ENCODE measurements at regions not wholly inside any gene's neighbourhood (a gene's known extent, or its start where the extent isn't known, plus 50 kb on each side); places are given as distances from the start of the nearest gene placed in this dataset.
"Not testable (repeated sequence)": the region's sequence is repeated elsewhere in the genome, so short reads cannot be mapped to it uniquely, and the experiment has no call there.

DNA sequence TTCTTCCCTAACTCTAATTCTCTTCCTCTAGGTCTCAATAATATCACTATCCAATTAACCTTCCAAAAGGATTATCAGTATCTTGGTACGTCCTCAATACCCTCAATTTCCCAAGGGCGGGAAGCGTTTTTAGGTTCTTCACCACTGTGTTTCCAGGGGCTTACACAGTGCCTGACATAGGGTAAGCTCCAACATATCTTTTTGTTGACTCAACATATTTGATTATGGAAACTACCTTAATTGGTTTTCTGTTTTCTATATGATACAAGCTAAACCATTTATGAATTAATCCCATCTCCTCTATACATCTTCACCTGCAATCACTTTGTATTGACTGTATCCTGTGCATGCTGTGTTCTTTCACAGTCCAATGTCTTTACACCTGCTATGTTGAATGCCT lies 987.3 kb downstream of the GRID1 start:
- H3K9me3 Mint-ChIP-seq = peaks cover 7% of the 10 kb centered on the region
- DNase-seq (ENCODE audit: low spot score in 2 of 2) = no peak
- no peaks in the 10 kb centered on the region for H3K4me1 Mint-ChIP-seq
- H3K27ac Mint-ChIP-seq = no peak overlapping the region
- ATAC-seq = no peak
- no peaks in the 10 kb centered on the region for H3K36me3 Mint-ChIP-seq
- no peak overlapping the region for H3K4me3 Mint-ChIP-seq

DNA sequence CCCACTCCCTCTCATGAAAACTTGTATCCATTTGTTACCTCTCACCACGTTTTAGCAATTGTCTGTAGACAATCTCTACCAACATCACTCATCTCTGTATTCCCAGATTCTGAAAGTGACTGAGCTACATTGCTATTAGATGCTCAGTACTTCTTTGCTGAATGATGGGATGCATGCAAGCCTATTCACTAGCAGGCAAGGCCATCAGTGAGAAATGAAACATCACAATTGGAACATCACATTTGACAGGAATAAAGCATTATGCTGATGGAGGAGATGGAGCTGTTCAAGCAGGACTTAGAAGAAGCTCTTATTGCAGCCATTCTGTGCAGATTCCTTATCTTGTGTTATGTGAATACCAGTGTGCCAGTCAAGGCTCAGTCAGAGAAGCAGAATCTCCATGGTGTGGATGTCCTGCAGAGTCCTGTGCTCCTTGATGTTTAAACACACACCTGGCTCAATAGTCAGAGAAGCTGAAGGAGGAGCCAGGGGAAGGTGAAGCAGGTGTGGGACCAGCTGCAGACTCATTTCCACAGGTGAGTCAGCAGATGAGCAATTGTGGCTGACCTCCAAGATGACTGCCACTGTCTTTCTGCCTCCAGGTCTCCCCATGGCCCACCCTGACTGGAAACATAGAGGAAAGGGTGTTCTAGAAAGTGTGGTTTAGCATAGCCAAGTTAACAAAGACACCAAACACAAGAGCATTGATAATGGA lies 965.5 kb downstream of the GRID1 start:
- H3K9me3 Mint-ChIP-seq = peaks cover 7% of the 10 kb centered on the region
- H3K4me3 Mint-ChIP-seq = no peak overlapping the region
- H3K36me3 Mint-ChIP-seq = no peaks in the 10 kb centered on the region
- H3K4me1 Mint-ChIP-seq = no peaks in the 10 kb centered on the region
- no peak overlapping the region for H3K27ac Mint-ChIP-seq
- DNase-seq (ENCODE audit: low spot score in 2 of 2) = no peak
- no peak for ATAC-seq

- no peak overlapping the region for H3K27ac Mint-ChIP-seq
- DNase-seq (ENCODE audit: low spot score in 2 of 2) (no peak), ATAC-seq (no peak)
- H3K9me3 Mint-ChIP-seq = peaks cover 7% of the 10 kb centered on the region
- H3K4me3 Mint-ChIP-seq = no peak overlapping the region
- no peaks in the 10 kb centered on the region for H3K36me3 Mint-ChIP-seq
- H3K4me1 Mint-ChIP-seq = no peaks in the 10 kb centered on the region
These were observed 964.1 kb downstream of the GRID1 start for GRCh38 chr10:85402541-85402940.

- DNase-seq (ENCODE audit: low spot score in 2 of 2) = no peak
- Mint-ChIP-seq H3K4me3 (no peak overlapping the region), H3K36me3 (no peaks in the 10 kb centered on the region), H3K9me3 (peaks cover 8% of the 10 kb centered on the region), H3K4me1 (no peaks in the 10 kb centered on the region), H3K27ac (no peak overlapping the region)
- ATAC-seq = no peak
These were observed 959.5 kb downstream of the GRID1 start for GRCh38 chr10:85407088-85407487.

DNA sequence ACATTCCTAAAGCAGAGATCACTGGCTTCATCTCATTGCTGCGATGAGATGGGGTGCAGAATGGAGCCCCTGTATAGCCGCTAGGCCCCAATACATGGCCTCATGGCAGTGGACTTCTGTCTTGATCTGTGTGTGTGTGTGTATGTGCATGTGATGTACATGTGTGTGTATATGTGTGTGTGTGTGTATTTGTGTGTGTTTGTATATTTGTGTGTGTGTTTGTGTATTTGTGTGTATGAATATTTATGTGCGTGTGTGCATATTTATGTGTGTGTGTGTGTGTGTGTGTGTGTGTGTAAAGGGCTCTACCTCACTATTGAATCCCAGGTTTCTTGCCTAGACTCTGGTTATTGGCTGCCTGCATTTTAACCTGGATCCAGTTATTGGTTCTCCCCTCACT lies 958.2 kb downstream of the GRID1 start:
- no peaks in the 10 kb centered on the region for H3K36me3 Mint-ChIP-seq
- H3K27ac Mint-ChIP-seq = no peak overlapping the region

DNA sequence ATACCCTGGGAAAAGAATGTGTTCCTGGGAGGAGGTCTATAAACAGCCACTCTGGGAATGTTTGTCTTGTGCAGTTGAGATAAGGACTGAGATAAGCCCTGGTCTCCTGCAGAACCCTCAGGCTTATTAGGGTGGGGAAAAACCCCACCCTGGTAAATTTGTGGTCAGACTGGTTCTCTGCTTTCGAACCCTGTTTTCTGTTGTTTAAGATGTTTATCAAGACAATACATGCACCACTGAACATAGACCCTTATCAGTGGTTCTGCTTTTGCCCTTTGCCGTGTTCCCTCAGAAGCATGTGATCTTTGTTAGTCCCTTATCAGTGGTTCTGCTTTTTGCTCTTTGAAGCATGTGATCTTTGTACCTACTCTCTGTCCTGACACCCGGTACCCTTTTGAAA lies 956.0 kb downstream of the GRID1 start:
- H3K36me3 Mint-ChIP-seq; H3K4me3 Mint-ChIP-seq; ATAC-seq; DNase-seq (ENCODE audit: low spot score in 2 of 2); H3K27ac Mint-ChIP-seq; H3K4me1 Mint-ChIP-seq; H3K9me3 Mint-ChIP-seq: not testable (repeated sequence)

More for the DNA sequence above, 958.2 kb downstream of the GRID1 start:
- no peak for ATAC-seq
- H3K4me3 Mint-ChIP-seq = no peak overlapping the region
- peaks cover 8% of the 10 kb centered on the region for H3K9me3 Mint-ChIP-seq
- DNase-seq (ENCODE audit: low spot score in 2 of 2) = no peak
- H3K4me1 Mint-ChIP-seq = no peaks in the 10 kb centered on the region

DNA sequence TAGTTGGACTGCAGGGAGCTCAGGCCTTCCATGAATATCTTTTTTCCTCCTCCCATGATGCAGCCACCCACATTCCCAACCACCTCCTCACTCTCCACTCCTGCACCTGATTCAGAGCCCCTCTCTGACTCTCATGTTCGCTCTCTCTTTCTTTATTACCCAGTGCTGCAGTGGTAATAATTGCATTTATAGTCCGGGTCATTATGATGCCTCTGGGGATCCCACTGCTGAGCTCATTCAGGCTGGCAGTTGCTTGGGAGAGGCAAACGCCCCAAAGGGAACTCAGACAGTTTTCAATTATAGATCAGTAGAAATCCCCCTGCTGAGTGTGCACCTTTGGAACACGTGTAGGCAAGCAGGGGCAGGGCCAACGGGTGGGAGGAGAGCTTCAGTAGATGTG lies 953.0 kb downstream of the GRID1 start:
- Mint-ChIP-seq H3K36me3 (no peaks in the 10 kb centered on the region), H3K4me3 (no peak overlapping the region), H3K4me1 (no peaks in the 10 kb centered on the region), H3K9me3 (peaks cover 7% of the 10 kb centered on the region), H3K27ac (no peak overlapping the region)
- no peak for ATAC-seq
- DNase-seq (ENCODE audit: low spot score in 2 of 2) = no peak

GRCh38 chr10:85420501-85421191 lies 945.9 kb downstream of the GRID1 start:
- H3K36me3 Mint-ChIP-seq = no peaks in the 10 kb centered on the region
- no peak overlapping the region for H3K27ac Mint-ChIP-seq
- no peak for DNase-seq (ENCODE audit: low spot score in 2 of 2)
- H3K4me3 Mint-ChIP-seq = no peak overlapping the region
- no peaks in the 10 kb centered on the region for H3K4me1 Mint-ChIP-seq
- H3K9me3 Mint-ChIP-seq = no peaks in the 10 kb centered on the region
- no peak for ATAC-seq

DNA sequence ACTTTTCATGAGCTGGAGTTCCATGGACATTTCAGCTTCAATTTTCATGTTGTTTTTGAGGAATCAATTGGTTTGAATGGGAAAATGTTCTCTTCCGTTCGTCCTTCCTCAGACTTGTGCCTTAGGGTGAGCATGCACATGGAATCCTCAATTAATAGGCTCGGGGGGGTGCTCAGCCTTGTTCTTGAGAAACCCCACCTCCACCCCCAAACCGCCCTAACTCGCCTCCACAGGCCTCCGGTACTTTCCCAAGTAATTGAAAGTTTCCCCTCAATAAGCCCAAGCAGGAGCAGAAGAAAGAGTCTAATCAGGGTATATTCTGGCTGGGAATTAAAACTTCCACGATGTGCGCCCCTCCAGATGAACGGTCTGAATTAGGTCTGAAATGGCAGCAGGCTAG lies 945.2 kb downstream of the GRID1 start:
- no peaks in the 10 kb centered on the region for H3K36me3 Mint-ChIP-seq
- no peaks in the 10 kb centered on the region for H3K9me3 Mint-ChIP-seq
- no peak overlapping the region for H3K4me3 Mint-ChIP-seq
- no peaks in the 10 kb centered on the region for H3K4me1 Mint-ChIP-seq
- no peak for DNase-seq (ENCODE audit: low spot score in 2 of 2)
- H3K27ac Mint-ChIP-seq = no peak overlapping the region
- no peak for ATAC-seq

DNA sequence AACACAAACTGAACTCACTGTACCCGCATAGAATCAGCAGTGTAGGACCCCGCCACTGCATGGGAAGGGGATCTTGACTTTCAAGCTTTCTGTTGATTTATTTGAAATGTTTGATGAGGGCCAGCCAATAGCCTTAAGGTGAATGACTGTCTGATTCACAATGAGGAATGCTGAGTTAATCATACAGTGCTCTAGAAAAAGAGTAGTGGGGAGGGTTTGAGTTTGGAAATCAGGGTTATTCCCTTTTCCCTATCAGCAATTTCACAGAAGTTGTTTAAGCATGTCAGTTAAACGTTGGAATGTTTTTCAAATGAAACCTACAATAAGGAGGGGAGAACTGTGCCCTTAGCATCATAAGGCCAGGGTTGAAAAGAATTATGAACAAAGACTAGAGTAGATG lies 937.5 kb downstream of the GRID1 start:
- no peaks in the 10 kb centered on the region for H3K36me3 Mint-ChIP-seq
- no peaks in the 10 kb centered on the region for H3K4me1 Mint-ChIP-seq
- H3K27ac Mint-ChIP-seq = no peak overlapping the region
- no peaks in the 10 kb centered on the region for H3K9me3 Mint-ChIP-seq
- no peak for DNase-seq (ENCODE audit: low spot score in 2 of 2)
- no peak overlapping the region for H3K4me3 Mint-ChIP-seq
- ATAC-seq = no peak

GRCh38 chr10:85430991-85431390 lies 935.6 kb downstream of the GRID1 start:
- no peaks in the 10 kb centered on the region for H3K9me3 Mint-ChIP-seq

DNA sequence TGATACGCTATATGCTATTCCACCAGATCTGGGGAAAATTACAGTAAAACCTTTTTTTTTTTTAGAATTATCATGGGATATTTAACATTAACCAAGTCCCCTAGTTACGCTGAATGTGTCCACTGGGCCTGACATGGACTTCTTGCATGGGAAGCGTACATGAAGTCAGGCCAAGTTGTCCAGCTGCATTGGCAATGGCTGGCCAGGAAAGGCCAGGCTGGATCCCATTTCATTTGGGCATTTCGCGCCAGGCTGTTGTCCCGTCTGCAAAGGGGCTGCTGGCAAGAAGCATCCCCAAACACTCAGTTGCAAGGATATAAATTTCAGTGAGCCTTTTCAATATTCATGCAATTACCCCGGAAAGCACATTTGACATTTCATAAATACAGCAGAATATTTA lies 933.3 kb downstream of the GRID1 start:
- Mint-ChIP-seq H3K4me1 (no peaks in the 10 kb centered on the region), H3K4me3 (no peak overlapping the region), H3K9me3 (no peaks in the 10 kb centered on the region), H3K36me3 (no peaks in the 10 kb centered on the region), H3K27ac (no peak overlapping the region)
- DNase-seq (ENCODE audit: low spot score in 2 of 2) = no peak
- no peak for ATAC-seq

More at GRCh38 chr10:85430991-85431390, 935.6 kb downstream of the GRID1 start:
- Mint-ChIP-seq H3K4me3 (no peak overlapping the region), H3K4me1 (no peaks in the 10 kb centered on the region), H3K36me3 (no peaks in the 10 kb centered on the region), H3K27ac (no peak overlapping the region)
- DNase-seq (ENCODE audit: low spot score in 2 of 2) (no peak), ATAC-seq (no peak)

DNA sequence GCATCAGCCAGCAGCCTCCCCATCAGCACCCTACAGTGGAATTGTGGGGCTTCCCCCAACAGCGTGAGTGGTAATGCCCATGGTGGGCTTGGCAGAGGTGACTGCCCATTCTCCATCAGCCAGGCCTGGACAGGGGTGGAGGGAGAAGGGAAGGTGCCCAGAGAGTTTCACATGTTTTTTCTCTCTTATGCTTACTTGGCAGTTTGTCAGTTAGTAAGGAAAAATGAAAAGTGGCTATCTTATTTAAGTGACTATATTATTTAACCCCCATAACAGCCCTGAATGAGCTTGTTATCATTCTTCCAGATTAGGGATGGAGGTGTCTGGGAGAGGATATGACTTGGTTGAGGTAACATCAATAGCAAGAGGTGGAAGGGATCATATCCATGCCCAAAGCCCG lies 921.7 kb downstream of the GRID1 start:
- Mint-ChIP-seq H3K9me3 (no peaks in the 10 kb centered on the region), H3K27ac (no peak overlapping the region), H3K4me1 (no peaks in the 10 kb centered on the region), H3K36me3 (no peaks in the 10 kb centered on the region), H3K4me3 (no peak overlapping the region)
- DNase-seq (ENCODE audit: low spot score in 2 of 2) (no peak), ATAC-seq (no peak)

GRCh38 chr10:85445702-85446101 lies 920.9 kb downstream of the GRID1 start:
- no peaks in the 10 kb centered on the region for H3K36me3 Mint-ChIP-seq
- no peaks in the 10 kb centered on the region for H3K4me1 Mint-ChIP-seq
- no peak overlapping the region for H3K4me3 Mint-ChIP-seq
- no peak for ATAC-seq
- H3K27ac Mint-ChIP-seq = no peak overlapping the region
- no peaks in the 10 kb centered on the region for H3K9me3 Mint-ChIP-seq
- no peak for DNase-seq (ENCODE audit: low spot score in 2 of 2)

DNA sequence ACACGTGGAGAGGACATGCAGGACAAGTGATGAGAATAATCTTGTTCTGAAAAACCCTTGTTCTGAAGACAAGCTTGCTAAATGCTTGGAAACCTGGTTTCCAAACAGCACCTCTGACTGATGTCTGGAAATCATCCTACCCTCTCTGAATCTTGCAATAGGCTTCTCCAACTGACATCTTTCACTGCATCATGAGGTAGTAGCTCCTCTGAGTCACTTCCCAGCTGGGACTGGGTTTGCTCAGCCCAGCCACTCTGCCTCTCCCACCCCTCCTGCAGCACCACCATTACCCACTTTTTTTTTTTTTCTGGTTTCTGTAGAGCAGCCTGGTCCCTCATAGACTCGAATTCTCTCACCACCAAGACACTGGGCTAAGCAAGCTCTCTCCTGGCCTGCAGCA lies 919.8 kb downstream of the GRID1 start:
- no peak for DNase-seq (ENCODE audit: low spot score in 2 of 2)
- ATAC-seq = no peak
- no peaks in the 10 kb centered on the region for H3K4me1 Mint-ChIP-seq
- no peak overlapping the region for H3K4me3 Mint-ChIP-seq
- no peaks in the 10 kb centered on the region for H3K36me3 Mint-ChIP-seq
- H3K9me3 Mint-ChIP-seq = no peaks in the 10 kb centered on the region
- H3K27ac Mint-ChIP-seq = no peak overlapping the region

DNA sequence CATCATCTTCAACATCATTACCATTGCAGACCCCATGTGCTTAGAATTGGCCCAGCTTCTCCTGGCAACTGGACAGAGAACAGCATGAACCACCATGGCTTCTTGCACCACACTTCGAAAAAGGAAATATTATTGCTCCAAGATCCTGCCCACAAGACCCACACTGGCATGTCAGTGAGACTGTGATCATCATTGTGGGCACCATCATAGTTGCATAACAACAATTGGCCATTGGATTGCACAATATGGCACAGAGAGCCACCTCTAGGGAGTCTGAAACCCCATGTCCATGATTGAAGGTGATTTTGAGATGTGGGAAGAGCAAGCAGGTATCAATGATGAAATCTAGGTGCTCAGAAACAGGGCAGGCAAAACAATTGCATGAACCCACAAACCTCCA lies 918.9 kb downstream of the GRID1 start:
- Mint-ChIP-seq H3K36me3 (no peaks in the 10 kb centered on the region), H3K4me1 (no peaks in the 10 kb centered on the region), H3K9me3 (no peaks in the 10 kb centered on the region), H3K27ac (no peak overlapping the region), H3K4me3 (no peak overlapping the region)
- ATAC-seq = no peak
- no peak for DNase-seq (ENCODE audit: low spot score in 2 of 2)
